ENCODE measurements at regions not wholly inside any gene's neighbourhood (a gene's known extent, or its start where the extent isn't known, plus 50 kb on each side); places are given as distances from the start of the nearest gene placed in this dataset.
"Not testable (repeated sequence)": the region's sequence is repeated elsewhere in the genome, so short reads cannot be mapped to it uniquely, and the experiment has no call there.

GRCh38 chr17:72175787-72176515, 55.1 kb downstream of the SOX9 start:
- DNase-seq = no peak

GRCh38 chr17:72176516-72176851, 55.7 kb downstream of the SOX9 start:
- no peak for DNase-seq

GRCh38 chr17:72176951-72177660, 56.3 kb downstream of the SOX9 start:
- no peak for DNase-seq

GRCh38 chr17:72177738-72178137, 56.9 kb downstream of the SOX9 start:
- DNase-seq = no peak

GRCh38 chr17:72182371-72182873, 61.6 kb downstream of the SOX9 start:
- DNase-seq = peak; percentile 52

GRCh38 chr17:72183194-72183685, 62.4 kb downstream of the SOX9 start:
- DNase-seq = peak; percentile 60

GRCh38 chr17:72184805-72185204, 64.0 kb downstream of the SOX9 start:
- no peak for DNase-seq

- no peak for DNase-seq
Measured at GRCh38 chr17:72185564-72185963, 64.7 kb downstream of the SOX9 start.

GRCh38 chr17:72187556-72187955, 66.7 kb downstream of the SOX9 start:
- no peak for DNase-seq

GRCh38 chr17:72188801-72189200, 68.0 kb downstream of the SOX9 start:
- DNase-seq = no peak

GRCh38 chr17:72189768-72190593, 69.2 kb downstream of the SOX9 start:
- no peak for DNase-seq

GRCh38 chr17:72191356-72191755, 70.5 kb downstream of the SOX9 start:
- no peak for DNase-seq

GRCh38 chr17:72191921-72192799, 71.3 kb downstream of the SOX9 start:
- DNase-seq = no peak

GRCh38 chr17:72192800-72193192, 72.0 kb downstream of the SOX9 start:
- DNase-seq = no peak

GRCh38 chr17:72193391-72194106, 72.7 kb downstream of the SOX9 start:
- no peak for DNase-seq

GRCh38 chr17:72194107-72194440, 73.3 kb downstream of the SOX9 start:
- DNase-seq = not testable (repeated sequence)

- DNase-seq = no peak
Measured at GRCh38 chr17:72199256-72199655, 78.4 kb downstream of the SOX9 start.

GRCh38 chr17:72204742-72205141, 83.9 kb downstream of the SOX9 start:
- no peak for DNase-seq

GRCh38 chr17:72205357-72205756, 84.5 kb downstream of the SOX9 start:
- no peak for DNase-seq

GRCh38 chr17:72205822-72206221, 85.0 kb downstream of the SOX9 start:
- no peak for DNase-seq

- no peak for DNase-seq
Measured at GRCh38 chr17:72206376-72206775, 85.6 kb downstream of the SOX9 start.

- DNase-seq = no peak
Measured at GRCh38 chr17:72208832-72209231, 88.0 kb downstream of the SOX9 start.
